ENCODE measurements at regions not wholly inside any gene's neighbourhood (a gene's known extent, or its start where the extent isn't known, plus 50 kb on each side); places are given as distances from the start of the nearest gene placed in this dataset.

DNA sequence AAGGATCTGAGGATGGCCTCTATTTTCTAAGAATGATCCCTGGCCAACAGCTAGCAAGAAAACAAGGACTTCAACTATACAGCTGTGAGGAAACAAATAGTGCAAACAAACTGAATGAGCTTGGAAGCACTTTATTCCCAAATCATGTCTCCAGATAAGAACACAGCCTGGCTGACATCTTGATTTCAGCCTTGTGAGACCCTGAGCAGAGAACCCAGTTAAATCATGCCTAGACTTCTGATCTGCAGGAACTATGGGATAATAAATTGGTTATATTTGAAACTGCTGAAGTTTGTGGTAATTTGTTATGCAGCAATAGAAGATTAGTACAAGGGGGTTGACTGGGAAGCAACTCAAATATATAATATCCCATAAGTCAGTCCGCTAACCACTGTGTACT is 183.9 kb upstream of the BMP4 start (continued):
- TF ChIP-seq, protein P1, sequence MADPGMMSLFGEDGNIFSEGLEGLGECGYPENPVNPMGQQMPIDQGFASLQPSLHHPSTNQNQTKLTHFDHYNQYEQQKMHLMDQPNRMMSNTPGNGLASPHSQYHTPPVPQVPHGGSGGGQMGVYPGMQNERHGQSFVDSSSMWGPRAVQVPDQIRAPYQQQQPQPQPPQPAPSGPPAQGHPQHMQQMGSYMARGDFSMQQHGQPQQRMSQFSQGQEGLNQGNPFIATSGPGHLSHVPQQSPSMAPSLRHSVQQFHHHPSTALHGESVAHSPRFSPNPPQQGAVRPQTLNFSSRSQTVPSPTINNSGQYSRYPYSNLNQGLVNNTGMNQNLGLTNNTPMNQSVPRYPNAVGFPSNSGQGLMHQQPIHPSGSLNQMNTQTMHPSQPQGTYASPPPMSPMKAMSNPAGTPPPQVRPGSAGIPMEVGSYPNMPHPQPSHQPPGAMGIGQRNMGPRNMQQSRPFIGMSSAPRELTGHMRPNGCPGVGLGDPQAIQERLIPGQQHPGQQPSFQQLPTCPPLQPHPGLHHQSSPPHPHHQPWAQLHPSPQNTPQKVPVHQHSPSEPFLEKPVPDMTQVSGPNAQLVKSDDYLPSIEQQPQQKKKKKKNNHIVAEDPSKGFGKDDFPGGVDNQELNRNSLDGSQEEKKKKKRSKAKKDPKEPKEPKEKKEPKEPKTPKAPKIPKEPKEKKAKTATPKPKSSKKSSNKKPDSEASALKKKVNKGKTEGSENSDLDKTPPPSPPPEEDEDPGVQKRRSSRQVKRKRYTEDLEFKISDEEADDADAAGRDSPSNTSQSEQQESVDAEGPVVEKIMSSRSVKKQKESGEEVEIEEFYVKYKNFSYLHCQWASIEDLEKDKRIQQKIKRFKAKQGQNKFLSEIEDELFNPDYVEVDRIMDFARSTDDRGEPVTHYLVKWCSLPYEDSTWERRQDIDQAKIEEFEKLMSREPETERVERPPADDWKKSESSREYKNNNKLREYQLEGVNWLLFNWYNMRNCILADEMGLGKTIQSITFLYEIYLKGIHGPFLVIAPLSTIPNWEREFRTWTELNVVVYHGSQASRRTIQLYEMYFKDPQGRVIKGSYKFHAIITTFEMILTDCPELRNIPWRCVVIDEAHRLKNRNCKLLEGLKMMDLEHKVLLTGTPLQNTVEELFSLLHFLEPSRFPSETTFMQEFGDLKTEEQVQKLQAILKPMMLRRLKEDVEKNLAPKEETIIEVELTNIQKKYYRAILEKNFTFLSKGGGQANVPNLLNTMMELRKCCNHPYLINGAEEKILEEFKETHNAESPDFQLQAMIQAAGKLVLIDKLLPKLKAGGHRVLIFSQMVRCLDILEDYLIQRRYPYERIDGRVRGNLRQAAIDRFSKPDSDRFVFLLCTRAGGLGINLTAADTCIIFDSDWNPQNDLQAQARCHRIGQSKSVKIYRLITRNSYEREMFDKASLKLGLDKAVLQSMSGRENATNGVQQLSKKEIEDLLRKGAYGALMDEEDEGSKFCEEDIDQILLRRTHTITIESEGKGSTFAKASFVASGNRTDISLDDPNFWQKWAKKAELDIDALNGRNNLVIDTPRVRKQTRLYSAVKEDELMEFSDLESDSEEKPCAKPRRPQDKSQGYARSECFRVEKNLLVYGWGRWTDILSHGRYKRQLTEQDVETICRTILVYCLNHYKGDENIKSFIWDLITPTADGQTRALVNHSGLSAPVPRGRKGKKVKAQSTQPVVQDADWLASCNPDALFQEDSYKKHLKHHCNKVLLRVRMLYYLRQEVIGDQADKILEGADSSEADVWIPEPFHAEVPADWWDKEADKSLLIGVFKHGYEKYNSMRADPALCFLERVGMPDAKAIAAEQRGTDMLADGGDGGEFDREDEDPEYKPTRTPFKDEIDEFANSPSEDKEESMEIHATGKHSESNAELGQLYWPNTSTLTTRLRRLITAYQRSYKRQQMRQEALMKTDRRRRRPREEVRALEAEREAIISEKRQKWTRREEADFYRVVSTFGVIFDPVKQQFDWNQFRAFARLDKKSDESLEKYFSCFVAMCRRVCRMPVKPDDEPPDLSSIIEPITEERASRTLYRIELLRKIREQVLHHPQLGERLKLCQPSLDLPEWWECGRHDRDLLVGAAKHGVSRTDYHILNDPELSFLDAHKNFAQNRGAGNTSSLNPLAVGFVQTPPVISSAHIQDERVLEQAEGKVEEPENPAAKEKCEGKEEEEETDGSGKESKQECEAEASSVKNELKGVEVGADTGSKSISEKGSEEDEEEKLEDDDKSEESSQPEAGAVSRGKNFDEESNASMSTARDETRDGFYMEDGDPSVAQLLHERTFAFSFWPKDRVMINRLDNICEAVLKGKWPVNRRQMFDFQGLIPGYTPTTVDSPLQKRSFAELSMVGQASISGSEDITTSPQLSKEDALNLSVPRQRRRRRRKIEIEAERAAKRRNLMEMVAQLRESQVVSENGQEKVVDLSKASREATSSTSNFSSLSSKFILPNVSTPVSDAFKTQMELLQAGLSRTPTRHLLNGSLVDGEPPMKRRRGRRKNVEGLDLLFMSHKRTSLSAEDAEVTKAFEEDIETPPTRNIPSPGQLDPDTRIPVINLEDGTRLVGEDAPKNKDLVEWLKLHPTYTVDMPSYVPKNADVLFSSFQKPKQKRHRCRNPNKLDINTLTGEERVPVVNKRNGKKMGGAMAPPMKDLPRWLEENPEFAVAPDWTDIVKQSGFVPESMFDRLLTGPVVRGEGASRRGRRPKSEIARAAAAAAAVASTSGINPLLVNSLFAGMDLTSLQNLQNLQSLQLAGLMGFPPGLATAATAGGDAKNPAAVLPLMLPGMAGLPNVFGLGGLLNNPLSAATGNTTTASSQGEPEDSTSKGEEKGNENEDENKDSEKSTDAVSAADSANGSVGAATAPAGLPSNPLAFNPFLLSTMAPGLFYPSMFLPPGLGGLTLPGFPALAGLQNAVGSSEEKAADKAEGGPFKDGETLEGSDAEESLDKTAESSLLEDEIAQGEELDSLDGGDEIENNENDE (IDR thresholded peaks at IDR 0.05; ENCODE audit: insufficient replicate concordance, low read length): no peak
- TF ChIP-seq ASH2L (IDR thresholded peaks at IDR 0.05; ENCODE audit: low read length) (no peak), PHF8 (conservative IDR thresholded peaks at IDR 0.05; ENCODE audit: low read depth, low read length) (no peak), ZNF274 (IDR thresholded peaks at IDR 0.05; ENCODE audit: borderline replicate concordance, extremely low read depth, low read length) (no peak), MAFK (IDR thresholded peaks at IDR 0.05; ENCODE audit: low read depth, low read length) (no peak), KDM1A (IDR thresholded peaks at IDR 0.05; ENCODE audit: borderline replicate concordance, low read length) (no peak), HDAC6 (IDR thresholded peaks at IDR 0.05; ENCODE audit: low read depth, low read length) (no peak), SIN3A (conservative IDR thresholded peaks at IDR 0.05 in 1 of 2, IDR thresholded peaks at IDR 0.05 in 1 of 2; ENCODE audit: low read depth in 1 of 2, low read length in 2 of 2) (no peak), EP300 (IDR thresholded peaks at IDR 0.05; ENCODE audit: borderline replicate concordance in 1 of 2, low read depth in 2 of 2, low read length in 2 of 2) (no peak)
- TF ChIP-seq, protein P2, sequence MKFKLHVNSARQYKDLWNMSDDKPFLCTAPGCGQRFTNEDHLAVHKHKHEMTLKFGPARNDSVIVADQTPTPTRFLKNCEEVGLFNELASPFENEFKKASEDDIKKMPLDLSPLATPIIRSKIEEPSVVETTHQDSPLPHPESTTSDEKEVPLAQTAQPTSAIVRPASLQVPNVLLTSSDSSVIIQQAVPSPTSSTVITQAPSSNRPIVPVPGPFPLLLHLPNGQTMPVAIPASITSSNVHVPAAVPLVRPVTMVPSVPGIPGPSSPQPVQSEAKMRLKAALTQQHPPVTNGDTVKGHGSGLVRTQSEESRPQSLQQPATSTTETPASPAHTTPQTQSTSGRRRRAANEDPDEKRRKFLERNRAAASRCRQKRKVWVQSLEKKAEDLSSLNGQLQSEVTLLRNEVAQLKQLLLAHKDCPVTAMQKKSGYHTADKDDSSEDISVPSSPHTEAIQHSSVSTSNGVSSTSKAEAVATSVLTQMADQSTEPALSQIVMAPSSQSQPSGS (IDR thresholded peaks at IDR 0.05; ENCODE audit: low read length): no peak
